ENCODE measurements at regions not wholly inside any gene's neighbourhood (a gene's known extent, or its start where the extent isn't known, plus 50 kb on each side); places are given as distances from the start of the nearest gene placed in this dataset.

GRCh38 chr10:78634835-78635234 lies 433.9 kb upstream of the ZMIZ1 start:
- no peak for DNase-seq

DNA sequence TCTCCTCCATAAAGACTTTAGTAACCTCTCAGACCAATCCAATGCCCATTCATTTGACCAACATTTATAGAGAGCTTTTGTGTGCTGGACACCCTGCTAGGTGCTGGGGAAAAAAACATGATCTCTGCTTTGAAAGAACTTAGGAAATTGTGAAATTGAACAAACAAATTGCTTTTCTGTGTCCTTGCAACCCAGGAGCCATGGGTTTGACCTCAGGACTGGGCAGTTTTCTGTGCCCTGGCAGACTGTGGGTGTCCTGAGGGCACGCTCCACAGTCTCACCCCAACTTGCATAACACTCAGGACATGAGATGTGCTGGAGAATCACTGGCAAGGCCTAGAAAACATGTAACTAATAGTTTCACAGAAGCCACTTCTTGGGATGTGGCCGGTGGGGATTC lies 429.1 kb upstream of the ZMIZ1 start:
- no peak for DNase-seq

DNA sequence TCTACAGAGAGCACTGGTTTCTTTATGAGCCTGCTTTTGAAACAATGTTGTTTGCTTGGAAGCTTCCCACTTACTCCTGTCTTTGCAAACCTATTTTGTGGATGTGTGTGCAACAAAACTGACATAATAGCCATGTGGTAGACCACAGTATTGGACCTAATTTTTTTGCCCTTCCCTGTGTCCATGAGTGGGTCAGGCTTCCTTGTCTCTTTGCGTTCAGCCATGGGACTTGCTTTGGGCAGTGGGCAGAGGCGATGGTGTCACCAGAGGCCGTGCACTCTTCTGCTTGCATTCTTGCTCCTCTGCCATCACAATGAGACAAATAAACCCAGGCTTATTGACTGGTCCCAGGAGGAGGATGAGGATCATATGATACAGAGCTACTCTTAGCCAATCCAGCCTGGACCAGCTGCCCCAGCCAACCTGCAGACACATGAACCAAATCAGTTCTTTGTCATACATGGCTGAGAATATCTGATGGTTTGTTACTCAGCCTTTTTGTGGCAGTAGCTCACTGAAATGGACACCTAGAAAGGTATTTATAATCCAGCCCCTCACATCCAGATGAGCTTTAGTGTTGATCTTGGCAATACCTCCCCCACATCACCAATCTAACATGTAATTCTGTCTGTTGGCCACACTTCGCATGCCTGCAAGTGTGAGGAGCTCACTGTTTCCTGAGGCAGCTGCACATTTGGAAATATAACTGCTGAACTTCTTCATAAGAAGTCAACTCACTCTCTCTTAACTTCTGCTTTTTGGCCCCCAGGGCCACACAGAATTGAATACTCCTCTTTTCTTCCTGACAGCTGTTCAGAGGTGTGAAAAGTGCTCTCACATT lies 427.8 kb upstream of the ZMIZ1 start:
- DNase-seq, result peak; percentile 33

- DNase-seq, result no peak
These were observed 427.1 kb upstream of the ZMIZ1 start for GRCh38 chr10:78641693-78642092.

DNA sequence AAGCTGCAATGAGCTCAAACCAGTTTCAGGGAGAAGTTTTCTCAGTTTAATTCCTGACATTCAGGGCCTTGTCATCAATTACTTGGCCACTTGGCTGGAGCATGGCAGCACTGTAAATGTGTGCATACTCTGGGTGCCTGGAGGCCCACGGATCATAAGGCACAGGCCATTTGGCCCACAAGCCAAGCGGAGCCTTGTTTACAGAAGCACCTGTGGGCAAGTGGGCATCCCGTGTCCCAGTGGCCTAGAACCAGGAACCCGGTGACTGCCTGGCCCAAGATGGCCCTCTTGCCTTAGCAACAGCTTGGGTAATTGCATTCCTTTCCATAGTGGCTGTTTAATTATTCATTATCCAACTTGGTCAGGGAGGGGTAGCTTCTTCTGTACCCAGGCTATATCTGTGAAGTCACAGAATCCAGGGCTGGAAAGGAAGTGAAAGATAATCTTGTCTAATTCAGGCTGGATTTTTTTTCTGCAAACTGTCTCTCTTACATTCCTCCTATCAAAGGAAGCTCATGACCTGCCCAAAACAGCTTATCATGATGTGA lies 426.4 kb upstream of the ZMIZ1 start:
- DNase-seq, result no peak

GRCh38 chr10:78643513-78643912 lies 425.3 kb upstream of the ZMIZ1 start:
- DNase-seq, result no peak

GRCh38 chr10:78644550-78644949 lies 424.2 kb upstream of the ZMIZ1 start:
- no peak for DNase-seq

GRCh38 chr10:78645169-78645686 lies 423.5 kb upstream of the ZMIZ1 start:
- no peak for DNase-seq

- no peak for DNase-seq
These were observed 422.8 kb upstream of the ZMIZ1 start for GRCh38 chr10:78645975-78646374.

DNA sequence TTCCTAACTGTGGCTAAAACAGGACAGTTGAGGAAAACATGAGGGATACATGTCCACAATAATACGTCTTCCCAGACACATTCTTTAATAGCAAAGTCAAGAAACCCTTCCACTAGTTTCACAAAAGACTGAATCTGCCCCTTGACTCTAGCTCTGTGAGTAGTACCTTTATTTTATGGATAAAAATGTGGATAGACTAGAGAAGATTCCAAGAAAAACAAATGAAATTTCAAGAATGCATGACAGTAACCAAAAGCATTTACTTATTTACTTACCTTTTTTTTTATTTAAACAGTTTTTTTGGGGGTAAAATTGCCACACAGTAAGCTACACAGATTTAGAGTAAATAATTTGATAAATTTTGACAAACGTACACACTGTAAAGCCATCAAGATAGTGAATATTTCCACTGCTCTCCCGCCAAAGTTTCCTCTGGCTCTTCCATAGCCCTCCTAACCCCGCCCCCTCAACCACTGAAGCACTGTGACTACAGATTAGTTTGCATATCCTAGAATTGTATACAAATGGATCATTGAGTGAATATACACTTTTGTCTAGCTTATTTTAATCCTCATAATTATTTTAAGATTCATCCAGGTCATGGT lies 420.4 kb upstream of the ZMIZ1 start:
- DNase-seq, result no peak

- DNase-seq, result no peak
These were observed 419.3 kb upstream of the ZMIZ1 start for GRCh38 chr10:78649429-78649828.

DNA sequence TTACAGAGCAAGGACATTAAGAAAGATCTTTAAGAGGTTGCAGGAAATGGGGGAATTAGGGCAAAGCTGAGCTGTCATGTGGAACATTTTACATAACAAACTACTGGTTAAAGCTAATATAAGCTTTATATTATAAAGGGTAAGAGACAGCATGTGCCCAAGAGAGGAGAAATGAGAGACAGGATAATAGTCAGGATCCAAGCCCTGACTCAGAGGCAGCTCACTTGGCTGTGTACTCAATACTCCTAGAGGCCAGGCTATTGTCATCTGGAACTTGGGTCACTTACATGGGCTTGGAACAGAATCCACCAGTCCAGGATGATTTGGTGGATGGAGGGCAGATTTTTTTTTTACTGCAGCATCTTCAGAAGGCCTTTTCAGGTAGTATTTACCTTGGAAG lies 418.6 kb upstream of the ZMIZ1 start:
- DNase-seq, result no peak

- no peak for DNase-seq
These were observed 417.5 kb upstream of the ZMIZ1 start for GRCh38 chr10:78651287-78651686.

DNA sequence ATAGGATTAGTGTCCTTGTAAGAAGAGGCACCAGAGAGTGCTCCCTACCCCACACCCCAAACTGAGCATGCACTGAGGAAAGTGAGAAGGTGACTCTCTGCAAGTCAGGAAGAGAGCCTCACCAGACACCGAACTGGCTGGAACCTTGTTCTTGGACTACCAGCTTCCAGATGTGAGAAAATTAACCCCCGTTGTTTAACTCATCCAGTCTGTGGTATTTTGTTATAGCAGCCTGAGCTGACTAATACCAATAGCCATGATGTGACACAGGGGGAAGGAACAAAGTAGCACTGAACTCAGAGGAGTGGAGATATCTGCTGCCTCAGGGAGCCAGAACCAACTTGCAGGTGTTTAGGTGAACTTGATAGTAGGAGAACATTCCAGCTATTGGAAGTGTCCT lies 415.2 kb upstream of the ZMIZ1 start:
- DNase-seq, result no peak

GRCh38 chr10:78654047-78654590 lies 414.6 kb upstream of the ZMIZ1 start:
- no peak for DNase-seq

DNA sequence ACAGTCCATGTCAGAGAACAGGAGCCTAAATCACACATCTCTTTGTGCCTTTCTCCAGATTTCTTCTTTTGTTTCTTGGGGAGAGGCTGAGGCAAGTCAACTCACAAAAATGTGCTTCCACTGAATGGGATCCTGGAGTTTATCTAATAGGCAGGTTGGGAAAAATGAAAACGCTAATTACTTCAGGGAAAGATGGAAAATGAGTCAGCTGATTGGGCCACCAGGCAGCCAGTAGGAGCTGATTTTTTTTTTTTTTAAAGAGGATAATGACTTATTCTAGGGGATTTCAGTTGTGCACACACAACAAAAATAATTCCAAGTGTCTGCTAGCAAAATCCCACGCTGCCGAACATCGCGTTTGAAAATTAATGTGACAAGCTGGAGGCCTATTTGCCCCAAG lies 412.8 kb upstream of the ZMIZ1 start:
- no peak for DNase-seq

- peak; percentile 96 for DNase-seq
These were observed 412.2 kb upstream of the ZMIZ1 start for GRCh38 chr10:78656417-78657162.

- DNase-seq, result peak; percentile 85
These were observed 411.5 kb upstream of the ZMIZ1 start for GRCh38 chr10:78657163-78657861.

DNA sequence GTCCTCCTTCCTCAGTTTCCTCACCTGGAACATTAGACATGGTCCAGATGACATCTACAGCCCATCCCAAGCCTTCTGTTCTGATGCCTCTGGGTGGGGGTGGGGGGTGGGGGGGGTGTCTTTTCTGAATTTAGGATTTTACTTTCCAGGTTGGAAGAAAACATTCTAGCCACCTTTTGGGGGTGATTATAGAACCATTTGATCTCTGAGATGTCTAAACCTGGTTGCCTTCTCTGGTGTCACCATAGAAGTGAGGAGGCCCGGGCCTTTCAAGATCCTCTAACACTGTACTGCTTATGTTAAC lies 411.0 kb upstream of the ZMIZ1 start:
- no peak for DNase-seq

DNA sequence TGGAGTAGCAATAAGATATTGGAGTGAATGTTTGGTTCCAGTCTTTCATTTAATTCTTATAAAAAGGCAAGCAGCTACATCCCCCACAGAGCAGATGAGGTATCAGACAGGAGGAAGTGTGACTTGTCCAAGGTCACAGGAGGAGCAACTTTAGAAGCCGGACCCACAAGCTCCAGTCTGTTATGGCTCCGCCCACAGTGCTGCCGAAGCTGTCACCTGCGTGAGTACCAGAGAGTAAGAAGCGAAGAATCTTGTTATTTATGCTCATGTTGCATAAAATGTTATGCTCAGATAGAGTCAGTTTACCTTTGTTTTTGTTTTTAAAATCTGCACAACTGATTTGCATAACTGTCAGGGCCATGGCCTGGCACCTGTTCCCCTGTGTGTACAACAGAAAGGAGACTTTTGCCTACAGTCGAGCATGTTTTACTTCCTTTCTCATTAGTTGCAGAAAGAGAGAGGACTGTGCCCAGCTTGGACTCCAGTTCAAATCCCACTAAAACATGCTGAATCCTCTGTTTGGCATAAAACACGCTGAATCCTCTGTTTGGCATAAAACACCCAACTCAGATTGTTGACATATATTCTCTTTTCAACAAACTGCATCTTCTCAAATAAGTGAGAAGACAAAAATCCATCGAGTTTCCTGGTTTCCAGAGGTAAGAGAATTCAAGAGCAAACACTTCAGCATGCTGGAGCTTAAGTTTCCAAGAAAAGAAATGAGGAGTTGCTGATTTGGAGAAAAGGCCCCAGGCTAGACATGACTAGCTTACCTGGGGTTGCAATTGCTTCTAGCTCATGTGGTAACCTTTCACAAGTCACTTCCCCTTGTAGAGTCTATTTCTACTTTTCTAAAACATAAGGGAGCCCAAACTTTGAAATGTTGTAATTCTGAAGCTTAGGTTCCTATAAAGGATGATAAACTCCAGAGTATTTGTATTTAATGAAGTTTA lies 409.8 kb upstream of the ZMIZ1 start:
- no peak for DNase-seq

- no peak for DNase-seq
These were observed 409.2 kb upstream of the ZMIZ1 start for GRCh38 chr10:78659598-78659967.

Measured in eye (tissue), 1 donor.